ENCODE measurements at regions not wholly inside any gene's neighbourhood (a gene's known extent, or its start where the extent isn't known, plus 50 kb on each side); places are given as distances from the start of the nearest gene placed in this dataset.

- TF ChIP-seq CTCF (IDR thresholded peaks at IDR 0.05; ENCODE audit: poor library complexity) (no peak), EZH2 (IDR thresholded peaks at IDR 0.05; ENCODE audit: borderline replicate concordance) (no peak), EZH2phosphoT487 (IDR thresholded peaks at IDR 0.05; ENCODE audit: low read depth, severe bottlenecking, unreplicated experiment) (no peak)
Observed at GRCh38 chr7:84492098-84493034, 297.8 kb upstream of the SEMA3A start.
